Loucy (cell line): ENCODE measurements at regions not wholly inside any gene's neighbourhood (a gene's known extent, or its start where the extent isn't known, plus 50 kb on each side); places are given as distances from the start of the nearest gene placed in this dataset.

ENCODE experiments used
- H2AFZ ChIP-seq: fragments of 200-600 bp; sonication (generic); 2 replicates; pipeline ENCODE4 v1.6.0; 2016; ENCODE audit warnings: antibody characterized with exemption, mild to moderate bottlenecking, low read length, moderate library complexity
- H3F3A ChIP-seq: fragments of 200-600 bp; 2 replicates; pipeline ENCODE4 v1.6.0; 2016; ENCODE audit warnings: antibody characterized with exemption, low read depth, mild to moderate bottlenecking
- H3K27me3 ChIP-seq: fragments of 200-600 bp; sonication (generic); 2 replicates; pipeline ENCODE4 v1.6.1; 2014; ENCODE audit warnings: low read length, mild to moderate bottlenecking; ENCODE audit not compliant: insufficient read depth, poor library complexity, severe bottlenecking
- H3K36me3 ChIP-seq: fragments of 200-600 bp; sonication (generic); 2 replicates; pipeline ENCODE4 v1.6.1; 2016; ENCODE audit warnings: low read length; ENCODE audit not compliant: insufficient read depth
- H3K4me1 ChIP-seq: fragments of 200-600 bp; sonication (generic); 2 replicates; pipeline ENCODE4 v1.5.1; 2014; ENCODE audit warnings: low read length, mild to moderate bottlenecking; ENCODE audit not compliant: insufficient read depth, poor library complexity, severe bottlenecking
- H3K4me2 ChIP-seq: fragments of 200-600 bp; sonication (generic); 2 replicates; pipeline ENCODE4 v1.6.0; 2014; ENCODE audit warnings: antibody characterized with exemption, low read length, low read depth, mild to moderate bottlenecking; ENCODE audit not compliant: poor library complexity, severe bottlenecking
- H3K4me3 ChIP-seq: fragments of 200-600 bp; sonication (generic); 2 replicates; pipeline ENCODE4 v1.5.1; 2014; ENCODE audit warnings: low read length, mild to moderate bottlenecking, mixed read lengths; ENCODE audit not compliant: poor library complexity, severe bottlenecking
- H3K79me2 ChIP-seq: fragments of 200-600 bp; sonication (generic); 2 replicates; pipeline ENCODE4 v1.6.1; 2014; ENCODE audit warnings: low read length; ENCODE audit not compliant: insufficient read depth
- H3K9ac ChIP-seq: fragments of 200-600 bp; sonication (generic); 2 replicates; pipeline ENCODE4 v1.6.0; 2014; ENCODE audit warnings: mild to moderate bottlenecking, low read depth, low read length, moderate library complexity; ENCODE audit not compliant: poor library complexity, severe bottlenecking
- H3K9me2 ChIP-seq: fragments of 200-600 bp; sonication (generic); replicated peaks from 2 replicates; pipeline ENCODE4 v1.6.1; 2016; ENCODE audit warnings: low read depth, low read length, mixed read lengths
- H3K9me3 ChIP-seq: fragments of 200-600 bp; sonication (generic); 2 replicates; pipeline ENCODE4 v1.6.1; 2014; ENCODE audit warnings: mild to moderate bottlenecking, antibody characterized with exemption, low read length, low read depth; ENCODE audit not compliant: insufficient read depth
- H4K20me1 ChIP-seq: fragments of 200-600 bp; sonication (generic); 2 replicates; pipeline ENCODE4 v1.6.0; 2014; ENCODE audit warnings: antibody characterized with exemption, low read length, mild to moderate bottlenecking; ENCODE audit not compliant: insufficient read depth, poor library complexity, severe bottlenecking
- CTCF ChIP-seq: fragments of 200-600 bp; sonication (generic); conservative IDR thresholded peaks from 2 replicates; pipeline ENCODE4 v1.5.1; 2014; ENCODE audit warnings: mild to moderate bottlenecking, antibody characterized with exemption, low read length
- EZH2phosphoT487 ChIP-seq: fragments of 200-600 bp; IDR thresholded peaks from 2 replicates; pipeline ENCODE4 v1.6.1; 2018; ENCODE audit warnings: antibody characterized with exemption, mild to moderate bottlenecking, moderate library complexity, borderline replicate concordance

- Histone ChIP-seq H3K4me2 (no peak overlapping the region), H3K9me3 (no peaks in the 10 kb centered on the region), H2AFZ (no peak overlapping the region), H3K27me3 (no peaks in the 10 kb centered on the region), H3K4me3 (no peak overlapping the region), H3K79me2 (no peaks in the 10 kb centered on the region), H3K4me1 (no peaks in the 10 kb centered on the region), H3F3A (no peaks in the 10 kb centered on the region), H3K36me3 (no peaks in the 10 kb centered on the region), H3K9ac (no peak overlapping the region), H3K9me2 (no peaks in the 10 kb centered on the region), H4K20me1 (no peaks in the 10 kb centered on the region)
- no peak for TF ChIP-seq EZH2phosphoT487
These were observed 97.5 kb upstream of the GGTLC1 start for GRCh38 chr20:24086121-24086520.

- H3K9me3 ChIP-seq = no peaks in the 10 kb centered on the region
- H4K20me1 ChIP-seq = no peaks in the 10 kb centered on the region
- no peaks in the 10 kb centered on the region for H3K27me3 ChIP-seq
- no peak overlapping the region for H3K4me3 ChIP-seq
- no peaks in the 10 kb centered on the region for H3K9me2 ChIP-seq
- H3K36me3 ChIP-seq = no peaks in the 10 kb centered on the region
- H3K4me2 ChIP-seq = no peak overlapping the region
- TF ChIP-seq CTCF (no peak), EZH2phosphoT487 (no peak)
- no peaks in the 10 kb centered on the region for H3K4me1 ChIP-seq
- no peak overlapping the region for H2AFZ ChIP-seq
- no peak overlapping the region for H3K9ac ChIP-seq
- no peaks in the 10 kb centered on the region for H3K79me2 ChIP-seq
- H3F3A ChIP-seq = no peaks in the 10 kb centered on the region
These were observed 95.7 kb upstream of the GGTLC1 start for GRCh38 chr20:24084281-24084680.

GRCh38 chr20:24081077-24081476 is 92.5 kb upstream of the GGTLC1 start:
- Histone ChIP-seq H3F3A (no peaks in the 10 kb centered on the region), H3K9me2 (no peaks in the 10 kb centered on the region), H3K4me2 (no peak overlapping the region), H3K9ac (no peak overlapping the region), H4K20me1 (no peaks in the 10 kb centered on the region), H3K9me3 (no peaks in the 10 kb centered on the region), H3K4me3 (no peak overlapping the region), H3K4me1 (no peaks in the 10 kb centered on the region), H2AFZ (no peak overlapping the region), H3K36me3 (no peaks in the 10 kb centered on the region), H3K27me3 (no peaks in the 10 kb centered on the region), H3K79me2 (no peaks in the 10 kb centered on the region)
- TF ChIP-seq EZH2phosphoT487 (no peak), CTCF (no peak)

- no peaks in the 10 kb centered on the region for H3K9me3 ChIP-seq
- H3K9me2 ChIP-seq = no peaks in the 10 kb centered on the region
- H3F3A ChIP-seq = no peaks in the 10 kb centered on the region
- H3K36me3 ChIP-seq = no peaks in the 10 kb centered on the region
- H3K4me3 ChIP-seq = no peak overlapping the region
- no peak overlapping the region for H2AFZ ChIP-seq
- no peak overlapping the region for H3K4me2 ChIP-seq
- no peak overlapping the region for H3K9ac ChIP-seq
- TF ChIP-seq CTCF = no peak
- TF ChIP-seq EZH2phosphoT487 = no peak
- H4K20me1 ChIP-seq = no peaks in the 10 kb centered on the region
- H3K4me1 ChIP-seq = no peaks in the 10 kb centered on the region
- H3K27me3 ChIP-seq = no peaks in the 10 kb centered on the region
- no peaks in the 10 kb centered on the region for H3K79me2 ChIP-seq
These were observed 91.3 kb upstream of the GGTLC1 start for GRCh38 chr20:24079661-24080412.
